Fibroblast of skin of left biceps (primary cell): ENCODE measurements at regions not wholly inside any gene's neighbourhood (a gene's known extent, or its start where the extent isn't known, plus 50 kb on each side); places are given as distances from the start of the nearest gene placed in this dataset.

Experiments
- DNase-seq, 2 experiments: peaks; one replicate each; pipeline ENCODE4 v3.0.0-alpha.2; 2013; ENCODE audit warnings: low read depth in 2 of 2

GRCh38 chr2:191738003-191738402, 60.1 kb downstream of the NABP1 start:
- DNase-seq: no peak

GRCh38 chr2:191738667-191739066, 60.7 kb downstream of the NABP1 start:
- DNase-seq: no peak

- no peak for DNase-seq
These were observed 61.3 kb downstream of the NABP1 start for GRCh38 chr2:191739194-191739593.

GRCh38 chr2:191740016-191740419, 62.1 kb downstream of the NABP1 start:
- no peak for DNase-seq

GRCh38 chr2:191740759-191741158, 62.8 kb downstream of the NABP1 start:
- DNase-seq: peak; percentile 43 to 57

GRCh38 chr2:191746346-191747169, 68.6 kb downstream of the NABP1 start:
- DNase-seq: peak; percentile 88 to 90

- no peak for DNase-seq
These were observed 69.2 kb downstream of the NABP1 start for GRCh38 chr2:191747170-191747530.

- no peak for DNase-seq
These were observed 70.1 kb downstream of the NABP1 start for GRCh38 chr2:191748059-191748461.

- DNase-seq: no peak
These were observed 70.7 kb downstream of the NABP1 start for GRCh38 chr2:191748528-191749180.

GRCh38 chr2:191749181-191749540, 71.2 kb downstream of the NABP1 start:
- DNase-seq: no peak

GRCh38 chr2:191754103-191754502, 76.2 kb downstream of the NABP1 start:
- DNase-seq: no peak

- DNase-seq: no peak
These were observed 78.8 kb downstream of the NABP1 start for GRCh38 chr2:191756761-191757160.

GRCh38 chr2:191757208-191757607, 79.3 kb downstream of the NABP1 start:
- DNase-seq: no peak

- DNase-seq: no peak
These were observed 80.9 kb downstream of the NABP1 start for GRCh38 chr2:191758518-191759507.

- no peak for DNase-seq
These were observed 81.7 kb downstream of the NABP1 start for GRCh38 chr2:191759680-191760079.

- no peak for DNase-seq
These were observed 82.8 kb downstream of the NABP1 start for GRCh38 chr2:191760655-191761262.

- DNase-seq: no peak
These were observed 73.8 kb downstream of the CAVIN2 start for GRCh38 chr2:191773136-191773535.

- DNase-seq: no peak
These were observed 69.5 kb downstream of the CAVIN2 start for GRCh38 chr2:191777351-191777750.

- no peak for DNase-seq
These were observed 68.8 kb downstream of the CAVIN2 start for GRCh38 chr2:191778041-191778440.

GRCh38 chr2:191782351-191782750, 64.5 kb downstream of the CAVIN2 start:
- DNase-seq: no peak

GRCh38 chr2:191783416-191783815, 63.5 kb downstream of the CAVIN2 start:
- DNase-seq: no peak
